CD8-positive, alpha-beta memory T cell (primary cell): ENCODE measurements at regions not wholly inside any gene's neighbourhood (a gene's known extent, or its start where the extent isn't known, plus 50 kb on each side); places are given as distances from the start of the nearest gene placed in this dataset.
A peak's percentile ranks its signal among the peaks of the same experiment; 100 is the strongest.

ENCODE experiments used
- CTCF ChIA-PET: fragments of 350-600 bp; sonication (Branson Sonifier 250); formaldehyde crosslinking; loops from one replicate; lab custom pipeline; 2021; ENCODE audit warnings: antibody characterized with exemption; lab: Charles Lee
- POLR2A ChIA-PET: fragments of 350-600 bp; sonication (Branson Sonifier 250); formaldehyde crosslinking; loops from one replicate; lab custom pipeline; 2021; ENCODE audit warnings: antibody characterized with exemption; lab: Charles Lee
- DNase-seq, 5 donors: peaks; one replicate each; pipeline versions ENCODE4 v3.0.0 to v3.0.0-alpha.2; 2020 to 2022; ENCODE audit warnings: mixed read lengths in 1 of 5
- H3K27ac ChIP-seq: one replicate; pipeline ENCODE4 v1.7.0; 2013; ENCODE audit warnings: low read depth, mild to moderate bottlenecking, low read length, moderate library complexity
- H3K27me3 ChIP-seq: 2 replicates; pipeline ENCODE4 v1.7.0; 2013; ENCODE audit warnings: low read length, mild to moderate bottlenecking; ENCODE audit not compliant: insufficient read depth, poor library complexity, severe bottlenecking
- H3K36me3 ChIP-seq: 2 replicates; pipeline ENCODE4 v1.7.0; 2013; ENCODE audit warnings: mild to moderate bottlenecking, low read length, moderate library complexity; ENCODE audit not compliant: insufficient read depth
- H3K4me1 ChIP-seq: 2 replicates; pipeline ENCODE4 v1.7.0; 2013; ENCODE audit warnings: mild to moderate bottlenecking, low read length, moderate library complexity; ENCODE audit not compliant: insufficient read depth
- H3K4me3 ChIP-seq: 2 replicates; pipeline ENCODE4 v1.7.0; 2013; ENCODE audit warnings: mild to moderate bottlenecking, low read length
- H3K9me3 ChIP-seq: 2 replicates; pipeline ENCODE4 v1.7.0; 2013; ENCODE audit warnings: mild to moderate bottlenecking, low read length
- H3K27ac Mint-ChIP-seq, 8 donors: one replicate each; pipeline ENCODE4 v1.8.0; 2020 to 2021; ENCODE audit warnings: mixed read lengths in 8 of 8, mild to moderate bottlenecking in 6 of 8, inconsistent platforms in 3 of 8, moderate library complexity in 3 of 8
- H3K27me3 Mint-ChIP-seq, 2 donors: one replicate each; pipeline ENCODE4 v1.8.0; 2020 to 2021; ENCODE audit warnings: mixed read lengths in 2 of 2, mild to moderate bottlenecking in 1 of 2, moderate library complexity in 1 of 2
- H3K36me3 Mint-ChIP-seq, 3 donors: one replicate each; pipeline ENCODE4 v1.8.0; 2020 to 2021; ENCODE audit warnings: mixed read lengths in 3 of 3, inconsistent platforms in 1 of 3, mild to moderate bottlenecking in 1 of 3
- H3K4me1 Mint-ChIP-seq, 3 donors: one replicate each; pipeline ENCODE4 v1.8.0; 2020 to 2021; ENCODE audit warnings: mixed read lengths in 3 of 3, inconsistent platforms in 1 of 3, mild to moderate bottlenecking in 1 of 3
- H3K4me3 Mint-ChIP-seq, 7 donors: one replicate each; pipeline ENCODE4 v1.8.0; 2020 to 2021; ENCODE audit warnings: mixed read lengths in 7 of 7, mild to moderate bottlenecking in 6 of 7, moderate library complexity in 4 of 7, inconsistent platforms in 2 of 7
- H3K9me3 Mint-ChIP-seq, 5 donors: one replicate each; pipeline ENCODE4 v1.8.0; 2020 to 2022; ENCODE audit warnings: mixed read lengths in 5 of 5, mild to moderate bottlenecking in 3 of 5, moderate library complexity in 2 of 5, inconsistent platforms in 1 of 5

GRCh38 chr1:29502225-29502910, 266.0 kb downstream of the PTPRU start:
- Mint-ChIP-seq H3K9me3 (peaks cover 0 to 5% (median 0%) of the 10 kb centered on the region in 5 donors), H3K36me3 (no peaks in the 10 kb centered on the region), H3K27ac (no peak overlapping the region), H3K4me3 (no peak overlapping the region), H3K4me1 (no peaks in the 10 kb centered on the region), H3K27me3 (peaks cover 25 to 72% of the 10 kb centered on the region in 2 donors)
- ChIA-PET POLR2A (no interaction called here), CTCF (no interaction called here)
- Histone ChIP-seq H3K4me3 (no peak overlapping the region), H3K27me3 (no peaks in the 10 kb centered on the region), H3K9me3 (no peaks in the 10 kb centered on the region), H3K36me3 (no peaks in the 10 kb centered on the region), H3K27ac (no peak overlapping the region), H3K4me1 (no peaks in the 10 kb centered on the region)
- DNase-seq: peak in 1 of 5 donors; percentile 37

- peaks cover 28 to 69% of the 10 kb centered on the region in 2 donors for H3K27me3 Mint-ChIP-seq
- H3K4me1 Mint-ChIP-seq: no peaks in the 10 kb centered on the region
- Histone ChIP-seq H3K36me3 (no peaks in the 10 kb centered on the region), H3K4me3 (no peak overlapping the region), H3K4me1 (no peaks in the 10 kb centered on the region), H3K27me3 (no peaks in the 10 kb centered on the region), H3K9me3 (no peaks in the 10 kb centered on the region), H3K27ac (no peak overlapping the region)
- peaks cover 0 to 11% (median 2%) of the 10 kb centered on the region in 5 donors for H3K9me3 Mint-ChIP-seq
- CTCF ChIA-PET: no interaction called here
- DNase-seq: no peak
- H3K27ac Mint-ChIP-seq: peak overlapping the region in 1 of 8 donors; percentile 61
- H3K4me3 Mint-ChIP-seq: no peak overlapping the region
- POLR2A ChIA-PET: no interaction called here
- no peaks in the 10 kb centered on the region for H3K36me3 Mint-ChIP-seq
Measured at GRCh38 chr1:29501227-29501976, 265.1 kb downstream of the PTPRU start.

GRCh38 chr1:29500651-29501050, 264.3 kb downstream of the PTPRU start:
- ChIA-PET POLR2A (no interaction called here), CTCF (no interaction called here)
- Mint-ChIP-seq H3K27ac (no peak overlapping the region), H3K4me1 (no peaks in the 10 kb centered on the region), H3K27me3 (peaks cover 33 to 67% of the 10 kb centered on the region in 2 donors), H3K4me3 (no peak overlapping the region), H3K9me3 (peaks cover 3 to 17% (median 5%) of the 10 kb centered on the region in 5 donors), H3K36me3 (no peaks in the 10 kb centered on the region)
- Histone ChIP-seq H3K4me3 (no peak overlapping the region), H3K27ac (no peak overlapping the region), H3K9me3 (no peaks in the 10 kb centered on the region), H3K4me1 (no peaks in the 10 kb centered on the region), H3K27me3 (no peaks in the 10 kb centered on the region), H3K36me3 (no peaks in the 10 kb centered on the region)
- no peak for DNase-seq

GRCh38 chr1:29500041-29500440, 263.7 kb downstream of the PTPRU start:
- no peaks in the 10 kb centered on the region for H3K9me3 ChIP-seq
- no peaks in the 10 kb centered on the region for H3K36me3 ChIP-seq
- no peak overlapping the region for H3K27ac ChIP-seq
- H3K4me3 Mint-ChIP-seq: no peak overlapping the region
- peaks cover 3 to 20% (median 9%) of the 10 kb centered on the region in 5 donors for H3K9me3 Mint-ChIP-seq
- POLR2A ChIA-PET: no interaction called here
- no peak overlapping the region for H3K27ac Mint-ChIP-seq
- no peak overlapping the region for H3K4me3 ChIP-seq
- peaks cover 31 to 64% of the 10 kb centered on the region in 2 donors for H3K27me3 Mint-ChIP-seq
- no peaks in the 10 kb centered on the region for H3K27me3 ChIP-seq
- CTCF ChIA-PET: no interaction called here
- no peaks in the 10 kb centered on the region for H3K4me1 Mint-ChIP-seq
- peak in 1 of 5 donors; percentile 35 for DNase-seq
- H3K4me1 ChIP-seq: no peaks in the 10 kb centered on the region
- no peaks in the 10 kb centered on the region for H3K36me3 Mint-ChIP-seq

GRCh38 chr1:29499104-29499650, 262.9 kb downstream of the PTPRU start:
- Histone ChIP-seq H3K27me3 (no peaks in the 10 kb centered on the region), H3K36me3 (no peaks in the 10 kb centered on the region), H3K27ac (no peak overlapping the region), H3K4me3 (no peak overlapping the region), H3K4me1 (no peaks in the 10 kb centered on the region), H3K9me3 (no peaks in the 10 kb centered on the region)
- Mint-ChIP-seq H3K27ac (no peak overlapping the region), H3K9me3 (peaks cover 3 to 25% (median 11%) of the 10 kb centered on the region in 5 donors), H3K36me3 (no peaks in the 10 kb centered on the region), H3K4me1 (no peaks in the 10 kb centered on the region), H3K4me3 (no peak overlapping the region), H3K27me3 (peaks cover 25 to 55% of the 10 kb centered on the region in 2 donors)
- peak in 1 of 5 donors; percentile 2 for DNase-seq
- ChIA-PET POLR2A (no interaction called here), CTCF (no interaction called here)

- no peak overlapping the region for H3K27ac ChIP-seq
- H3K27me3 ChIP-seq: no peaks in the 10 kb centered on the region
- Mint-ChIP-seq H3K27ac (no peak overlapping the region), H3K36me3 (no peaks in the 10 kb centered on the region), H3K4me1 (no peaks in the 10 kb centered on the region), H3K4me3 (no peak overlapping the region), H3K9me3 (peaks cover 3 to 25% (median 11%) of the 10 kb centered on the region in 5 donors), H3K27me3 (peaks cover 23 to 51% of the 10 kb centered on the region in 2 donors)
- no peak overlapping the region for H3K4me3 ChIP-seq
- no peaks in the 10 kb centered on the region for H3K4me1 ChIP-seq
- ChIA-PET POLR2A (no interaction called here), CTCF (no interaction called here)
- no peaks in the 10 kb centered on the region for H3K36me3 ChIP-seq
- peak in 1 of 5 donors; percentile 26 for DNase-seq
- no peaks in the 10 kb centered on the region for H3K9me3 ChIP-seq
Measured at GRCh38 chr1:29498126-29499103, 262.1 kb downstream of the PTPRU start.

GRCh38 chr1:29497395-29498125, 261.2 kb downstream of the PTPRU start:
- POLR2A ChIA-PET: no interaction called here
- no peaks in the 10 kb centered on the region for H3K36me3 ChIP-seq
- CTCF ChIA-PET: no interaction called here

More at GRCh38 chr1:29497395-29498125, 261.2 kb downstream of the PTPRU start:
- H3K27ac ChIP-seq: no peak overlapping the region
- no peaks in the 10 kb centered on the region for H3K27me3 ChIP-seq
- H3K4me3 Mint-ChIP-seq: no peak overlapping the region
- H3K27me3 Mint-ChIP-seq: peaks cover 20 to 44% of the 10 kb centered on the region in 2 donors
- peak in 1 of 5 donors; percentile 19 for DNase-seq
- H3K9me3 Mint-ChIP-seq: peaks cover 3 to 25% (median 11%) of the 10 kb centered on the region in 5 donors
- H3K36me3 Mint-ChIP-seq: no peaks in the 10 kb centered on the region
- no peaks in the 10 kb centered on the region for H3K4me1 ChIP-seq
- no peak overlapping the region for H3K27ac Mint-ChIP-seq
- no peaks in the 10 kb centered on the region for H3K9me3 ChIP-seq
- no peak overlapping the region for H3K4me3 ChIP-seq
- H3K4me1 Mint-ChIP-seq: no peaks in the 10 kb centered on the region
